Stimulated activated CD4-positive, alpha-beta T cell treated with anti-CD3 and anti-CD28 coated beads, TNF-alpha, amount 100 ng/mL, for 4 hours (primary cell): ENCODE measurements at regions not wholly inside any gene's neighbourhood (a gene's known extent, or its start where the extent isn't known, plus 50 kb on each side); places are given as distances from the start of the nearest gene placed in this dataset.

ENCODE experiments used
- DNase-seq, 3 experiments: peaks; one replicate each; pipeline ENCODE4 v3.0.0-alpha.2; 2020; ENCODE audit warnings: low read depth in 3 of 3

- no peak for DNase-seq
Observed at GRCh38 chr1:213723187-213723586, 264.6 kb upstream of the PROX1 start.

- no peak for DNase-seq
Observed at GRCh38 chr1:213724640-213725536, 262.9 kb upstream of the PROX1 start.

- DNase-seq = no peak
Observed at GRCh38 chr1:213727853-213728592, 259.8 kb upstream of the PROX1 start.

GRCh38 chr1:213728593-213729536 lies 258.9 kb upstream of the PROX1 start:
- no peak for DNase-seq

- no peak for DNase-seq
Observed at GRCh38 chr1:213733705-213734104, 254.1 kb upstream of the PROX1 start.

- DNase-seq = no peak
Observed at GRCh38 chr1:213737398-213738035, 250.3 kb upstream of the PROX1 start.

GRCh38 chr1:213738658-213739057 lies 249.1 kb upstream of the PROX1 start:
- no peak for DNase-seq

- no peak for DNase-seq
Observed at GRCh38 chr1:213742992-213743391, 244.8 kb upstream of the PROX1 start.

- DNase-seq = no peak
Observed at GRCh38 chr1:213744780-213745179, 243.0 kb upstream of the PROX1 start.

GRCh38 chr1:213745451-213745850 lies 242.3 kb upstream of the PROX1 start:
- DNase-seq = no peak

GRCh38 chr1:213749558-213749957 lies 238.2 kb upstream of the PROX1 start:
- no peak for DNase-seq

GRCh38 chr1:213750231-213751063 lies 237.3 kb upstream of the PROX1 start:
- DNase-seq = no peak

GRCh38 chr1:213751064-213751397 lies 236.7 kb upstream of the PROX1 start:
- no peak for DNase-seq

- DNase-seq = no peak
Observed at GRCh38 chr1:213759359-213760181, 228.2 kb upstream of the PROX1 start.

GRCh38 chr1:213761845-213762407 lies 225.8 kb upstream of the PROX1 start:
- DNase-seq = peak; percentile 9 to 37 (median 13)

GRCh38 chr1:213767683-213768082 lies 220.1 kb upstream of the PROX1 start:
- DNase-seq = no peak

- no peak for DNase-seq
Observed at GRCh38 chr1:213772128-213773063, 215.4 kb upstream of the PROX1 start.

GRCh38 chr1:213773975-213774374 lies 213.8 kb upstream of the PROX1 start:
- DNase-seq = no peak
